Activated naive CD4-positive, alpha-beta T cell treated with anti-CD3 and anti-CD28 coated beads, Interleukin-2, amount 10 ng/mL, durations not matched to agents 7 days and 5 days (primary cell): ENCODE measurements at regions not wholly inside any gene's neighbourhood (a gene's known extent, or its start where the extent isn't known, plus 50 kb on each side); places are given as distances from the start of the nearest gene placed in this dataset.

Experiments
- CTCF ChIA-PET: fragments of 350-600 bp; sonication (Branson Sonifier 250); formaldehyde crosslinking; loops from one replicate; lab custom pipeline; 2021; ENCODE audit warnings: antibody characterized with exemption; lab: Charles Lee
- DNase-seq: peaks from one replicate; pipeline ENCODE4 v3.0.0-alpha.2; 2020
- H3K27ac Mint-ChIP-seq: one replicate; pipeline ENCODE4 v1.8.0; 2021; ENCODE audit warnings: mild to moderate bottlenecking, moderate library complexity, mixed read lengths
- H3K27me3 Mint-ChIP-seq: one replicate; pipeline ENCODE4 v1.8.0; 2021; ENCODE audit warnings: mild to moderate bottlenecking, mixed read lengths
- H3K36me3 Mint-ChIP-seq: one replicate; pipeline ENCODE4 v1.8.0; 2021; ENCODE audit warnings: mixed read lengths
- H3K4me1 Mint-ChIP-seq: one replicate; pipeline ENCODE4 v1.8.0; 2021; ENCODE audit warnings: mixed read lengths
- H3K4me3 Mint-ChIP-seq: one replicate; pipeline ENCODE4 v1.8.0; 2021; ENCODE audit warnings: mild to moderate bottlenecking, moderate library complexity, mixed read lengths
- H3K9me3 Mint-ChIP-seq: one replicate; pipeline ENCODE4 v1.8.0; 2021; ENCODE audit warnings: mixed read lengths

GRCh38 chr12:127189992-127190391 is 1077.0 kb upstream of the TMEM132C start:
- no peaks in the 10 kb centered on the region for H3K36me3 Mint-ChIP-seq

GRCh38 chr12:127191129-127191528 is 1075.8 kb upstream of the TMEM132C start:
- no peaks in the 10 kb centered on the region for H3K36me3 Mint-ChIP-seq
- H3K4me1 Mint-ChIP-seq = no peaks in the 10 kb centered on the region
- CTCF ChIA-PET = no interaction called here
- DNase-seq = no peak
- H3K27me3 Mint-ChIP-seq = no peaks in the 10 kb centered on the region
- no peak overlapping the region for H3K27ac Mint-ChIP-seq
- no peaks in the 10 kb centered on the region for H3K9me3 Mint-ChIP-seq
- no peak overlapping the region for H3K4me3 Mint-ChIP-seq

More at GRCh38 chr12:127189992-127190391, 1077.0 kb upstream of the TMEM132C start:
- CTCF ChIA-PET = interaction anchor here (0.7 kb wide), 1 partner anchor 81 kb away, joined by 3 read pairs; no protein-coding TSS in a partner anchor
- Mint-ChIP-seq H3K27ac (no peak overlapping the region), H3K9me3 (no peaks in the 10 kb centered on the region), H3K4me1 (no peaks in the 10 kb centered on the region), H3K27me3 (no peaks in the 10 kb centered on the region), H3K4me3 (no peak overlapping the region)
- no peak for DNase-seq

GRCh38 chr12:127192391-127192790 is 1074.6 kb upstream of the TMEM132C start:
- H3K27ac Mint-ChIP-seq = no peak overlapping the region
- no peaks in the 10 kb centered on the region for H3K36me3 Mint-ChIP-seq
- H3K9me3 Mint-ChIP-seq = no peaks in the 10 kb centered on the region
- no peaks in the 10 kb centered on the region for H3K4me1 Mint-ChIP-seq
- CTCF ChIA-PET = no interaction called here
- no peak for DNase-seq
- no peak overlapping the region for H3K4me3 Mint-ChIP-seq
- no peaks in the 10 kb centered on the region for H3K27me3 Mint-ChIP-seq

GRCh38 chr12:127193341-127193740 is 1073.6 kb upstream of the TMEM132C start:
- Mint-ChIP-seq H3K4me1 (no peaks in the 10 kb centered on the region), H3K27ac (no peak overlapping the region), H3K36me3 (no peaks in the 10 kb centered on the region), H3K27me3 (no peaks in the 10 kb centered on the region), H3K4me3 (no peak overlapping the region), H3K9me3 (no peaks in the 10 kb centered on the region)
- CTCF ChIA-PET = no interaction called here
- DNase-seq = no peak

GRCh38 chr12:127194176-127194575 is 1072.8 kb upstream of the TMEM132C start:
- Mint-ChIP-seq H3K4me1 (no peaks in the 10 kb centered on the region), H3K36me3 (no peaks in the 10 kb centered on the region), H3K27me3 (no peaks in the 10 kb centered on the region), H3K9me3 (no peaks in the 10 kb centered on the region), H3K27ac (no peak overlapping the region), H3K4me3 (no peak overlapping the region)
- no peak for DNase-seq
- CTCF ChIA-PET = no interaction called here

GRCh38 chr12:127205781-127206555 is 1061.0 kb upstream of the TMEM132C start:
- no peak overlapping the region for H3K4me3 Mint-ChIP-seq
- no peak for DNase-seq
- no peak overlapping the region for H3K27ac Mint-ChIP-seq
- no peaks in the 10 kb centered on the region for H3K4me1 Mint-ChIP-seq
- no peaks in the 10 kb centered on the region for H3K9me3 Mint-ChIP-seq
- H3K36me3 Mint-ChIP-seq = no peaks in the 10 kb centered on the region
- H3K27me3 Mint-ChIP-seq = no peaks in the 10 kb centered on the region
- CTCF ChIA-PET = no interaction called here

GRCh38 chr12:127209318-127209717 is 1057.7 kb upstream of the TMEM132C start:
- Mint-ChIP-seq H3K4me3 (no peak overlapping the region), H3K9me3 (no peaks in the 10 kb centered on the region), H3K36me3 (no peaks in the 10 kb centered on the region), H3K27me3 (peaks cover 3% of the 10 kb centered on the region), H3K27ac (no peak overlapping the region), H3K4me1 (no peaks in the 10 kb centered on the region)
- DNase-seq = no peak
- CTCF ChIA-PET = no interaction called here

- no peak overlapping the region for H3K4me3 Mint-ChIP-seq
- H3K36me3 Mint-ChIP-seq = no peaks in the 10 kb centered on the region
- DNase-seq = no peak
- CTCF ChIA-PET = no interaction called here
- H3K27ac Mint-ChIP-seq = no peak overlapping the region
- H3K4me1 Mint-ChIP-seq = no peaks in the 10 kb centered on the region
- peaks cover 2% of the 10 kb centered on the region for H3K9me3 Mint-ChIP-seq
- peaks cover 3% of the 10 kb centered on the region for H3K27me3 Mint-ChIP-seq
Measured at GRCh38 chr12:127214186-127214585, 1052.8 kb upstream of the TMEM132C start.

GRCh38 chr12:127223011-127223410 is 1044.0 kb upstream of the TMEM132C start:
- CTCF ChIA-PET = no interaction called here
- Mint-ChIP-seq H3K9me3 (peaks cover under 1% of the 10 kb centered on the region), H3K27ac (no peak overlapping the region), H3K4me1 (no peaks in the 10 kb centered on the region), H3K27me3 (peaks cover 3% of the 10 kb centered on the region), H3K4me3 (no peak overlapping the region), H3K36me3 (no peaks in the 10 kb centered on the region)
- no peak for DNase-seq

GRCh38 chr12:127223731-127224130 is 1043.2 kb upstream of the TMEM132C start:
- Mint-ChIP-seq H3K27ac (no peak overlapping the region), H3K36me3 (no peaks in the 10 kb centered on the region), H3K9me3 (no peaks in the 10 kb centered on the region), H3K4me1 (no peaks in the 10 kb centered on the region), H3K27me3 (peaks cover 3% of the 10 kb centered on the region), H3K4me3 (no peak overlapping the region)
- DNase-seq = no peak
- CTCF ChIA-PET = no interaction called here

- CTCF ChIA-PET = no interaction called here
- Mint-ChIP-seq H3K36me3 (no peaks in the 10 kb centered on the region), H3K27me3 (peaks cover 3% of the 10 kb centered on the region), H3K9me3 (no peaks in the 10 kb centered on the region), H3K4me3 (no peak overlapping the region), H3K27ac (no peak overlapping the region), H3K4me1 (no peaks in the 10 kb centered on the region)
- no peak for DNase-seq
Measured at GRCh38 chr12:127230843-127231260, 1036.1 kb upstream of the TMEM132C start.

- no peak for DNase-seq
- Mint-ChIP-seq H3K4me3 (no peak overlapping the region), H3K27ac (no peak overlapping the region), H3K9me3 (no peaks in the 10 kb centered on the region), H3K27me3 (peaks cover 3% of the 10 kb centered on the region), H3K4me1 (no peaks in the 10 kb centered on the region), H3K36me3 (no peaks in the 10 kb centered on the region)
- CTCF ChIA-PET = interaction anchor here (0.7 kb wide), 1 partner anchor 64 kb away, joined by 3 read pairs; no protein-coding TSS in a partner anchor
Measured at GRCh38 chr12:127231371-127231770, 1035.6 kb upstream of the TMEM132C start.

- Mint-ChIP-seq H3K4me1 (no peaks in the 10 kb centered on the region), H3K9me3 (no peaks in the 10 kb centered on the region)
- no peak for DNase-seq
Measured at GRCh38 chr12:127233016-127233415, 1034.0 kb upstream of the TMEM132C start.

GRCh38 chr12:127235761-127236160 is 1031.2 kb upstream of the TMEM132C start:
- Mint-ChIP-seq H3K36me3 (no peaks in the 10 kb centered on the region), H3K4me3 (no peak overlapping the region), H3K27ac (no peak overlapping the region), H3K9me3 (no peaks in the 10 kb centered on the region), H3K27me3 (no peaks in the 10 kb centered on the region), H3K4me1 (no peaks in the 10 kb centered on the region)
- CTCF ChIA-PET = no interaction called here
- DNase-seq = no peak

More at GRCh38 chr12:127233016-127233415, 1034.0 kb upstream of the TMEM132C start:
- no peaks in the 10 kb centered on the region for H3K27me3 Mint-ChIP-seq
- CTCF ChIA-PET = no interaction called here
- no peak overlapping the region for H3K27ac Mint-ChIP-seq
- H3K4me3 Mint-ChIP-seq = no peak overlapping the region
- no peaks in the 10 kb centered on the region for H3K36me3 Mint-ChIP-seq

GRCh38 chr12:127236491-127236890 is 1030.5 kb upstream of the TMEM132C start:
- Mint-ChIP-seq H3K4me1 (no peaks in the 10 kb centered on the region), H3K9me3 (no peaks in the 10 kb centered on the region), H3K27ac (no peak overlapping the region), H3K36me3 (no peaks in the 10 kb centered on the region), H3K27me3 (no peaks in the 10 kb centered on the region), H3K4me3 (no peak overlapping the region)
- DNase-seq = no peak
- CTCF ChIA-PET = no interaction called here
